KMS-11 (cell line): ENCODE measurements at regions not wholly inside any gene's neighbourhood (a gene's known extent, or its start where the extent isn't known, plus 50 kb on each side); places are given as distances from the start of the nearest gene placed in this dataset.

Experiments
- H2AFZ ChIP-seq: fragments of 200-600 bp; sonication (generic); 2 replicates; pipeline ENCODE4 v1.6.1; 2016; ENCODE audit warnings: antibody characterized with exemption, mixed run types, low read depth
- H3K27ac ChIP-seq: fragments of 200-600 bp; sonication (generic); 2 replicates; pipeline ENCODE4 v1.6.1; 2016; ENCODE audit warnings: mild to moderate bottlenecking, mixed run types
- H3K27me3 ChIP-seq: fragments of 200-600 bp; sonication (generic); 2 replicates; pipeline ENCODE4 v1.6.1; 2017; ENCODE audit warnings: mild to moderate bottlenecking, low read depth, mixed run types, moderate library complexity; ENCODE audit not compliant: insufficient read depth
- H3K36me3 ChIP-seq: fragments of 200-600 bp; sonication (generic); 2 replicates; pipeline ENCODE4 v1.6.1; 2017; ENCODE audit warnings: mild to moderate bottlenecking, mixed run types; ENCODE audit not compliant: insufficient read depth
- H3K4me1 ChIP-seq: fragments of 200-600 bp; sonication (generic); 2 replicates; pipeline ENCODE4 v1.6.1; 2016; ENCODE audit warnings: mild to moderate bottlenecking, low read depth, mixed run types; ENCODE audit not compliant: poor library complexity, severe bottlenecking
- H3K4me2 ChIP-seq: fragments of 200-600 bp; sonication (generic); 2 replicates; pipeline ENCODE4 v1.7.0; 2016; ENCODE audit warnings: mild to moderate bottlenecking, mixed run types
- H3K4me3 ChIP-seq: fragments of 200-600 bp; sonication (generic); IDR thresholded peaks from 2 replicates; pipeline ENCODE4 v1.6.1; 2017; ENCODE audit warnings: low read depth, low read length, mixed read lengths; ENCODE audit not compliant: insufficient read depth
- H3K79me2 ChIP-seq: fragments of 200-600 bp; sonication (generic); 2 replicates; pipeline ENCODE4 v1.6.1; 2016; ENCODE audit warnings: low read depth, mixed run types; ENCODE audit not compliant: insufficient read depth
- H3K9ac ChIP-seq: fragments of 200-600 bp; sonication (generic); 2 replicates; pipeline ENCODE4 v1.6.1; 2016; ENCODE audit warnings: mild to moderate bottlenecking, mixed run types
- H4K20me1 ChIP-seq: fragments of 200-600 bp; sonication (generic); 2 replicates; pipeline ENCODE4 v1.6.1; 2016; ENCODE audit warnings: mild to moderate bottlenecking, mixed run types; ENCODE audit not compliant: insufficient read depth
- TF ChIP-seq, protein P1 (sequence below): fragments of 200-600 bp; sonication (generic); conservative IDR thresholded peaks from 2 replicates; pipeline ENCODE4 v1.6.1; 2017; ENCODE audit warnings: low read depth, mild to moderate bottlenecking, antibody characterized with exemption, low read length, moderate library complexity, mixed read lengths

DNA sequence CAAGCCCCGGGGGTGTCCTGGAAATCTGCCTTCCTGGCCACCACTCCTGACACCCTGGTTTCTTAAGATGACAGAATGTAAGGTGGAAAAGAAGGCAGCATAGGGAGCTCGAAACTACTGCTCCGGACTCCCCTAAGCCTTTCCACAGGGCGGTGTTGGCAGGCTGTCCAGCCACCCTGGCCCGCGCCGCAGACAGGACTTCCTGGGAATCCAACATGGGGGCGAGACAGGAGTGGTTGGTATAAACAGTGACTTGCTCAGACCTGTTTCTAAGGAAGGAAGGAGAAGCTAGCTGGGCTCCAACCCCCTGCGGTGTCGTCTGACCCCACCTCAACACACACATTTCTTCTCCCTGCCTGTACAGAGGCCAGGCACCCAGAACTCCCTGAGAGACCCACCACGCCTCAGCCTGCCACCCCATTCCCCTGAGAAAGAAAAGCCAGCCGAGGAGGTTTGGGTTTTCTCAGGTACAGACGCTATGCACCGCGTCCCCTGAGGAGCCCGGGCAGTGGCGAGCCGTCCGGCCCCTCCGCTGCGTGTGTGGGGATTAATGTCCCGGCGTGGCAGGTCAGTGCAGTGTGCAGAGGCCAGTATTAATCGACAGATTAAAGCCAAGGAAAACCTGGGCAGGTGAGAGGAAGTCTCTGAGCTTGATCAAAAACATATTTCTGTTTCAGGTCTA lies 349.6 kb upstream of the MKI67 start:
- no peaks in the 10 kb centered on the region for H3K4me1 ChIP-seq
- no peak overlapping the region for H2AFZ ChIP-seq
- no peak overlapping the region for H3K9ac ChIP-seq
- no peaks in the 10 kb centered on the region for H3K27me3 ChIP-seq
- no peak overlapping the region for H3K27ac ChIP-seq
- H3K4me2 ChIP-seq: no peak overlapping the region
- no peaks in the 10 kb centered on the region for H3K36me3 ChIP-seq
- H3K4me3 ChIP-seq: no peak overlapping the region
- no peaks in the 10 kb centered on the region for H4K20me1 ChIP-seq
- TF ChIP-seq, protein P1, sequence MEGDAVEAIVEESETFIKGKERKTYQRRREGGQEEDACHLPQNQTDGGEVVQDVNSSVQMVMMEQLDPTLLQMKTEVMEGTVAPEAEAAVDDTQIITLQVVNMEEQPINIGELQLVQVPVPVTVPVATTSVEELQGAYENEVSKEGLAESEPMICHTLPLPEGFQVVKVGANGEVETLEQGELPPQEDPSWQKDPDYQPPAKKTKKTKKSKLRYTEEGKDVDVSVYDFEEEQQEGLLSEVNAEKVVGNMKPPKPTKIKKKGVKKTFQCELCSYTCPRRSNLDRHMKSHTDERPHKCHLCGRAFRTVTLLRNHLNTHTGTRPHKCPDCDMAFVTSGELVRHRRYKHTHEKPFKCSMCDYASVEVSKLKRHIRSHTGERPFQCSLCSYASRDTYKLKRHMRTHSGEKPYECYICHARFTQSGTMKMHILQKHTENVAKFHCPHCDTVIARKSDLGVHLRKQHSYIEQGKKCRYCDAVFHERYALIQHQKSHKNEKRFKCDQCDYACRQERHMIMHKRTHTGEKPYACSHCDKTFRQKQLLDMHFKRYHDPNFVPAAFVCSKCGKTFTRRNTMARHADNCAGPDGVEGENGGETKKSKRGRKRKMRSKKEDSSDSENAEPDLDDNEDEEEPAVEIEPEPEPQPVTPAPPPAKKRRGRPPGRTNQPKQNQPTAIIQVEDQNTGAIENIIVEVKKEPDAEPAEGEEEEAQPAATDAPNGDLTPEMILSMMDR: no peak
- no peaks in the 10 kb centered on the region for H3K79me2 ChIP-seq

DNA sequence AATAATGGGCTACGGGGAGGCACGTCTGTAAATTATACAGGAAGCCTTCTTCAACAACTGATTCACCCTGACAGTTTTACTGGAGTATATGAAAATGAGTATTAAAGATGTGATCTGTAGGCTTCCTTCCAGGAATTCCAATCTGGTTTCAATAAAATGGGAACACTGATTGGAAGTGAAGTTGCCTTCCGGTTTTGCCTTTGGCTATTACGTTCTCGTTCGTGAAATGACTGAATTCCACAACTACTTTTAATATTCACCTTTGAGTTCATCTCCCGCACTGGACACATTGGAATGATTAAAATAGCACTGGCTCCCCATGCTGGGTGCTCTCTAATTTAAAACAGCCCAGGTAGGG lies 350.1 kb upstream of the MKI67 start:
- Histone ChIP-seq H3K9ac (no peak overlapping the region), H3K4me2 (no peak overlapping the region), H3K79me2 (no peaks in the 10 kb centered on the region), H2AFZ (no peak overlapping the region), H3K27me3 (no peaks in the 10 kb centered on the region), H3K36me3 (no peaks in the 10 kb centered on the region), H4K20me1 (no peaks in the 10 kb centered on the region), H3K4me1 (no peaks in the 10 kb centered on the region), H3K4me3 (no peak overlapping the region), H3K27ac (no peak overlapping the region)
- TF ChIP-seq, protein P1: no peak

DNA sequence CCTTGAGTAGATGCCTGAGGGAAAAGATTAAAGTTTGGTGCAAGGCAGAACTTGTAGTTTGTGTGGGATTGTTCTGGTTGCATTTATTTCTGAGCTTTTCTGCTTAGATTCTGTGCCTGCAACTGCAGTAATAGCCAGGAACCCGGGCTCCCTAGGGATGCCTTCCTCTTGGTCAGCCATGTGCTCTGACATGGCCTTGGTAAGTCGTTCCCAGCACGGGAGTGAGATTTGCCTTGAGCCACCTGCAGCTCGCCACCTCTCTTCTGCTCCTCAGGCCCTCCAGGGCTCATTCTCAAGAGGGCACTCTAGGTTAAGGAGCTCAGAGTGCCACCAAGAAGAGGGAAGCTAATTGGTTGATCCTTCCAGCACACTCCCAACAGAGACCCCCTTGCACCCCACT lies 350.6 kb upstream of the MKI67 start:
- H3K4me1 ChIP-seq: no peaks in the 10 kb centered on the region
- no peaks in the 10 kb centered on the region for H4K20me1 ChIP-seq
- H3K36me3 ChIP-seq: no peaks in the 10 kb centered on the region
- H3K27ac ChIP-seq: no peak overlapping the region
- H3K4me2 ChIP-seq: no peak overlapping the region
- TF ChIP-seq, protein P1: no peak
- no peak overlapping the region for H3K9ac ChIP-seq
- no peak overlapping the region for H2AFZ ChIP-seq
- no peaks in the 10 kb centered on the region for H3K27me3 ChIP-seq
- no peak overlapping the region for H3K4me3 ChIP-seq
- H3K79me2 ChIP-seq: no peaks in the 10 kb centered on the region

DNA sequence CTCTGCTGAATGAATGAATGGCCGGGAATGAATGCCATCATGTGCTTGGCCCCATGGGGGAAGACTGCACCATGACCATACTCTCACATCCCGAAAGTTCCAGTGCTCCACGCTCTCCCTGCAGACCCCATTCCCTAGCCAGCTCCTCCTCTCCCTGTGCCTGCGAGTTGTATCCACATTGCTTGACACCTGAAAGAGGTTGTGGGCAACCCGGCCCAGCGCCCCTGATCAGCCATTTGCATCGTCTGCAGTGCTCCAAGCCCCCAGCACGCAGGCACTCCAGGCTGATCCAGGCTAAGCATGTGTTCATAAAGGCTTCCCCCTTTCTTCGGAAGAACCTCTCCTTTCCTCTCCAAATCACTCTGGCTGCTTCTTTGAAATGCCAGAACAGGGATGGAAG lies 354.4 kb upstream of the MKI67 start:
- H2AFZ ChIP-seq: no peak overlapping the region
- H4K20me1 ChIP-seq: no peaks in the 10 kb centered on the region
- H3K4me3 ChIP-seq: no peak overlapping the region
- H3K4me1 ChIP-seq: no peaks in the 10 kb centered on the region
- no peak overlapping the region for H3K27ac ChIP-seq
- H3K36me3 ChIP-seq: no peaks in the 10 kb centered on the region
- no peaks in the 10 kb centered on the region for H3K27me3 ChIP-seq
- TF ChIP-seq, protein P1: no peak
- no peak overlapping the region for H3K9ac ChIP-seq
- no peak overlapping the region for H3K4me2 ChIP-seq
- H3K79me2 ChIP-seq: no peaks in the 10 kb centered on the region
